ENCODE measurements at regions not wholly inside any gene's neighbourhood (a gene's known extent, or its start where the extent isn't known, plus 50 kb on each side); places are given as distances from the start of the nearest gene placed in this dataset.

DNA sequence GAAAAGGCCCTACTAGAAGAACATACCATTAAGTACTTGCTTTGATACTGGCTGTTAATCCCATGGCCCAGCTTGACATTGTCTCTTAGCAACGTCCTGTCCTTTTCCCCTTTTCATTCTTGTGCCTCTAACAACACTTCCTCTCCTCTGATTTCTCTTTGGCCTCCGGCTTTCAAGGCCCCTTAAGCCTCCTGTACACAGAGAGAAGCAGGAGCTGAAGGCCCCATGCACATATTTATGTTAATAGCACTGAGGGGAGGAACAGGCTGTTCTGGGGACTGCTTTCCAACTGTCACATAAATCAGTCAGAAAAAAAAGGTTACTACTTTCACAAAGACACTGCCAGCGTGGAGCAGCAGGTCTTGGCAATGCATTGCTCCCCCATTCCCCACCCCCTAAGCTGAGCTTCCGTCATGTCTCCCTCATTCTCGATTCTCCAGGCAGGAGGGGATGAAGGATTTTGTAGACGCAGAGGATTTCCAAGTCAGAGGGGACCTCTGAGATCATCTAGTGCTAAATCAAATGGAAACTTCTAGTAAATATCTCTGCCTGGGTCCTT is 257.4 kb upstream of the ADAMTS9 start:
- H3K27me3 ChIP-seq (ENCODE audit: control insufficient read depth, insufficient read depth, low read length): no peaks in the 10 kb centered on the region
- no peak overlapping the region for H3K9ac ChIP-seq (ENCODE audit: low read length)
- no peak overlapping the region for H3K4me3 ChIP-seq (ENCODE audit: low read depth, low read length)
- no peaks in the 10 kb centered on the region for H3K36me3 ChIP-seq (ENCODE audit: control insufficient read depth, insufficient read depth, low read length)
- H3K9me3 ChIP-seq (ENCODE audit: control insufficient read depth, insufficient read depth, low read depth, low read length): no peaks in the 10 kb centered on the region
- H3K27ac ChIP-seq (ENCODE audit: low read depth, low read length): no peak overlapping the region
- peaks cover 16% of the 10 kb centered on the region for H3K4me1 ChIP-seq (ENCODE audit: control insufficient read depth, insufficient read depth, low read length)

DNA sequence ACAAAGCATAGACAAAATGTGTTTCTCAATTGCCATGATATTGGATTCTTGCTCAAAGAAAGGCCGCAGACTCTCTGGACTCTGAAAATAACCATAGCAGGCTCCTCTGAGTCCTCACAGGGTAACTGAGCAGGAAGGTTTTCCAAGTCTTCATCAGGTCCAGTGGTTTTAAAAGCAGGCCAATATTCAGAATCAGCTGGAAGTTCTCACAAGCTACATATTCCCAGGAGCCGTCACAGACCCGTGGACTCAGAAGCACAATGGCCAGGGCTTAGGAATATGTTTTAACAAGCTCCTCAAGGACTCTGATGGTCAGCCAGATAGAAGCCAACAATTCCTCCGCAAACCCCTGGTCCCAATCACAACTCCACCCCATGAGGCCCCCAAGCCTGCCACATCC is 256.1 kb upstream of the ADAMTS9 start:
- Histone ChIP-seq H3K9me3 (ENCODE audit: control insufficient read depth, insufficient read depth, low read depth, low read length) (no peaks in the 10 kb centered on the region), H3K4me3 (ENCODE audit: low read depth, low read length) (no peak overlapping the region), H3K9ac (ENCODE audit: low read length) (no peak overlapping the region), H3K36me3 (ENCODE audit: control insufficient read depth, insufficient read depth, low read length) (no peaks in the 10 kb centered on the region), H3K4me1 (ENCODE audit: control insufficient read depth, insufficient read depth, low read length) (peaks cover 16% of the 10 kb centered on the region), H3K27ac (ENCODE audit: low read depth, low read length) (no peak overlapping the region), H3K27me3 (ENCODE audit: control insufficient read depth, insufficient read depth, low read length) (no peaks in the 10 kb centered on the region)

DNA sequence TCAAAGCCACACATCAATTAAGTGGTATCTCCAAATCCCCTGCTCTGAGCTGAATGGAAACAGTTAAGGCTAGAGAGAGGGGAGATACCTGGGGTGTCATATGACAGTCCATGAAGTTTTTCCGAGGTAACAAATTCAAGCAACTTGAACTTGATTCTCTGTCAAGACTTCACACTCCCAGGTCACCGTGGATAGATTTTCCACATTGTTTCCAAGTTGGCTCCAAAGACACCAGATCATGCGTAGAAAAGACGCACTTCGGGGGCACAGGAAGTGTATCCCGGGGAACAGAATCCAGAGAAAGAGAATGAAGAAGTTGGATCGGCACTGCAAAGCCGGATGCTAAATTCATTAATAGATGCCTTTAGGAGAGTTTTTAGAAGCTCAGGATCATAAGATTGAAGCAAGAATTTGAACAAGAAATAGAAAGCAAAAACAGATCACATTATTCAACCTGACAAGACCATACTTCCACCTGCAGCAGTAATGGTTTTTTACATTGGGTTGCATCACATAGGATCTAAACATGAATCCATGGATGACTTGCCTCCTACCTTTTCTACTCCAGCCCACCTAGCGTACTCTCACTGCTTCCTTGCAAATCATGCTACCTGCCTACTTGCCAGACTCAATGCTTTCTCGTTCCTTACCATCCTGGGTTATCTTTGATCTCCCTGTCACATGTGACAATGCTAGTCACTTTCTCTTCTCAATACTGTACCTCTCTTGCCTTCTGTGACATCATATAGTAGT is 253.0 kb upstream of the ADAMTS9 start:
- H3K9me3 ChIP-seq (ENCODE audit: control insufficient read depth, insufficient read depth, low read depth, low read length): no peaks in the 10 kb centered on the region
- H3K27ac ChIP-seq (ENCODE audit: low read depth, low read length): no peak overlapping the region
- H3K36me3 ChIP-seq (ENCODE audit: control insufficient read depth, insufficient read depth, low read length): no peaks in the 10 kb centered on the region
- H3K4me1 ChIP-seq (ENCODE audit: control insufficient read depth, insufficient read depth, low read length): peaks cover 15% of the 10 kb centered on the region
- H3K4me3 ChIP-seq (ENCODE audit: low read depth, low read length): no peak overlapping the region
- H3K27me3 ChIP-seq (ENCODE audit: control insufficient read depth, insufficient read depth, low read length): no peaks in the 10 kb centered on the region
- no peak overlapping the region for H3K9ac ChIP-seq (ENCODE audit: low read length)

DNA sequence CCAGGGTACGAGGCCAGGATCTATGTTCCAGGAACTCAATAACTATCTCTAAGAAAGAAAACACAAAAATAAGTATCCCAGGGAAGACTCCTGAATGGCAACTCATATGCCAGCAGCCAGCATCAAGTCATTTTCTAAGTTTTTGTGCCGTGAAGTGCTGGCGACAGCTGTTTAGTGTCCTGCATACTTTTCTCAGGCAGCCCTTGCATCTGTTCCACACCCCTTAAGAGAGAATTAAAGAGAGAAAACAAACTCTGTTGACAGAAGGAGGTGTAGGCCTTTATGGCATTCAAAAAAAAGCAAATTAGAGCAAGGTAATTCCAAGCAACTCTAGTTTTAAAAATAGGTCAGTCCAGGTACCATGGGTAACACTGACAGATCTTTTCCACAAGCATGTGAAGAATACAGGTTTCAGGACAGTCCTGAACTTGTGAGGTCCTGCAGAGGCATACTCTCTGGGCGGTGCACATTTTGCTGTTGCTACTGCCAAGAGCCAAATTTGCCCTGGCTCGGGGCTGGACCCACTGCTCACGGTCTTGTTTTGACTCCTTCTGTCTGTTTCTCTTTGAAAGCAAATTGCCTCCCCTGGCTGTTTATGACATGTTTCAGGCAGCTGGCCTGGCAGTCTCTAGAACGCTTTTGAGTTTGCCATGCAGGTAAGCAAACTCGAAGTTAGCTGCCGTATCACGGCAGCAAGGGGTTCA is 252.1 kb upstream of the ADAMTS9 start:
- Histone ChIP-seq H3K27me3 (ENCODE audit: control insufficient read depth, insufficient read depth, low read length) (no peaks in the 10 kb centered on the region), H3K4me3 (ENCODE audit: low read depth, low read length) (no peak overlapping the region), H3K9me3 (ENCODE audit: control insufficient read depth, insufficient read depth, low read depth, low read length) (no peaks in the 10 kb centered on the region), H3K4me1 (ENCODE audit: control insufficient read depth, insufficient read depth, low read length) (peaks cover 7% of the 10 kb centered on the region), H3K9ac (ENCODE audit: low read length) (no peak overlapping the region), H3K27ac (ENCODE audit: low read depth, low read length) (no peak overlapping the region), H3K36me3 (ENCODE audit: control insufficient read depth, insufficient read depth, low read length) (no peaks in the 10 kb centered on the region)

DNA sequence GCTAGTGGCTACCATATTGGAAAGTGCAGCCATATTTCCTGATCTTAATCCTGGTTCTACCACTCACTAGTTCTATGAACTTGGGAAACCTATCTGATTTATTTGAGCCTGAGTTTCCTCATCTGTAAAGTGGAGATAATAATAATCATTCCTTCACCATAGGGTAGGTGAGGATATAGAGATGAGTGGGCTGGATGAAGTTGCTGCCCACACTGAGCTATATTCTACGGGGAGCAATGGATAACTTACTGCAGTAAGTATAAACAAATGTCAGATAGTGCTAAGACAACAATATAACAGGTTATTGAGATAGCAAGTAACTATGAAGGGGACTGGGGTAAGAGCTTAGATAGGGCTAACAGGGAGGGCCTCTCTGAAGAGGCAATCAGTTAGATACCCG is 251.5 kb upstream of the ADAMTS9 start:
- no peaks in the 10 kb centered on the region for H3K27me3 ChIP-seq (ENCODE audit: control insufficient read depth, insufficient read depth, low read length)
- H3K9me3 ChIP-seq (ENCODE audit: control insufficient read depth, insufficient read depth, low read depth, low read length): no peaks in the 10 kb centered on the region
- no peak overlapping the region for H3K27ac ChIP-seq (ENCODE audit: low read depth, low read length)
- no peak overlapping the region for H3K4me3 ChIP-seq (ENCODE audit: low read depth, low read length)
- H3K4me1 ChIP-seq (ENCODE audit: control insufficient read depth, insufficient read depth, low read length): 0 out of 2 replicates have a peak, but pooled peaks cover under 1% of the 10 kb centered on the region
- H3K9ac ChIP-seq (ENCODE audit: low read length): no peak overlapping the region
- no peaks in the 10 kb centered on the region for H3K36me3 ChIP-seq (ENCODE audit: control insufficient read depth, insufficient read depth, low read length)

DNA sequence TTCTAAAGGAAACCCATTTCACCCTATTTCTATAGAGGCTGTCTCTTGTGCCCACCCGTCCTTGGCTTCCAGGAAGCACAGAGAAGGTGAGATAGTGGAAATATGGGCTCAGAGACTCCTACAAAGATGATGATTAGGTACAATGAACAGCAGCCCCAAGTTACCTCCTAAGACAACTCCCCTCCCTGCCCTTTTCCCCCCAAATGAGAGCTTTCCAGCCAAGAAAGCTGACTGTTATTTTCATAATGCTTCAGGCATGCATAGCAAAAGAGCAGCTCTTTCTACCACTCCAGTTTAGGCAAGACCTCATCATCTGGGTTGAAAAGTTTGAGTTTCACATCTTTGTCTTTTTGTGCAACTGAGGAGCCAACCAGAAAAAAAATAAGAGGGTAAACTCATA is 248.8 kb upstream of the ADAMTS9 start:
- Histone ChIP-seq H3K9me3 (ENCODE audit: control insufficient read depth, insufficient read depth, low read depth, low read length) (peaks cover 5% of the 10 kb centered on the region; the same call in 1 of the 2 replicates), H3K9ac (ENCODE audit: low read length) (no peak overlapping the region), H3K27ac (ENCODE audit: low read depth, low read length) (no peak overlapping the region), H3K27me3 (ENCODE audit: control insufficient read depth, insufficient read depth, low read length) (no peaks in the 10 kb centered on the region), H3K4me3 (ENCODE audit: low read depth, low read length) (no peak overlapping the region), H3K36me3 (ENCODE audit: control insufficient read depth, insufficient read depth, low read length) (no peaks in the 10 kb centered on the region), H3K4me1 (ENCODE audit: control insufficient read depth, insufficient read depth, low read length) (no peaks in the 10 kb centered on the region)

DNA sequence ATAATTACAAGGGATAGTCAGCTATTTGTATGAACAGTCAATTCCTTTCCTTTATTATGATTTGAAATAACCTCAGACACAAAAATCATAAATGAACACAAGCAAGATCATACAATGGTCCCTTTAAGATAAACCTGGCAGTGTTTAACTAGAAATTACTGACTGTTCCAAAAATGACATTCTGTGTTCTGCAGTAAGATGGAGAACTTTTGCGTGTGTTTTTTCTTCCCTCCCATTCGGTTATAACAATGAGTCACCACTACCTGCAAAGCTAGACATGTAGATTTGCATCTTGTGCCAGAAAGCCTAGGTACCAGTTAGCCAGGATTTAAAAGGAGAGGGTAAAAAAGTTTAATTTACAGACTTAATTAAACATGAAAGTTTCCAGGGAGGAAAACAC is 248.2 kb upstream of the ADAMTS9 start:
- no peak overlapping the region for H3K9ac ChIP-seq (ENCODE audit: low read length)
- H3K4me1 ChIP-seq (ENCODE audit: control insufficient read depth, insufficient read depth, low read length): no peaks in the 10 kb centered on the region
- H3K4me3 ChIP-seq (ENCODE audit: low read depth, low read length): no peak overlapping the region
- no peaks in the 10 kb centered on the region for H3K27me3 ChIP-seq (ENCODE audit: control insufficient read depth, insufficient read depth, low read length)
- no peak overlapping the region for H3K27ac ChIP-seq (ENCODE audit: low read depth, low read length)
- peaks cover 5% of the 10 kb centered on the region; the same call in 1 of the 2 replicates for H3K9me3 ChIP-seq (ENCODE audit: control insufficient read depth, insufficient read depth, low read depth, low read length)
- no peaks in the 10 kb centered on the region for H3K36me3 ChIP-seq (ENCODE audit: control insufficient read depth, insufficient read depth, low read length)

DNA sequence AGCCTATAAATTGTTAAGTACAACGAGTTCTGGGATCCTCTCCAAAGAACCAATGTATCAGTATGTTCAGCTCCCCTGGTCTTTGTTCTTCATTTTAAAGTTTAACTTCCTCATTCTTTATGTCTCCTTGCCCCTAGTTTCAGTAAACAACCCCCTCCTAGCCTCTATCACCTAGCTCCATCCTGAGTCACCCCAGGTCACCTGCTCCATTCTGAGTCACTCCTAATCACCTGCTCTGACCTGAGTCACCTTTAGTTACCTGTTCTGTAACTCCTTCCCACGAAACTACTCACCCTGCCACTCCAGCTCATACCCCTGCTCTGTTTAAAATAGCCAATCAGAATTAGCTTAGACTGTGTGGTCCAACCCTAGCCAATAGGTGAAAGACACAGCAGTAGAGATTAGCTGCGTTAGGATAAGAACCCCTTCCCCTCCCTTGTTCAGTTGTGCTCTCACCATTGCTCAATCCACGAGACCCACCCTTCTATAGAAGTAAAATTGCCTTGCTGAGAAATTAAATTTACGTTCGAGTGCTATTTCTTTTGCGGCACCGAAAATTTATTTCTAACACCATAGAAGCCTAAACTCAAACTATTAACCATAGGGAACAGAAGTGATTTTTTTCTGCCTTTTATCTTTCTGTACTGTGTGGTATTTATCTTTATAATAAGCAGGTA is 245.0 kb upstream of the ADAMTS9 start:
- no peaks in the 10 kb centered on the region for H3K27me3 ChIP-seq (ENCODE audit: control insufficient read depth, insufficient read depth, low read length)
- H3K36me3 ChIP-seq (ENCODE audit: control insufficient read depth, insufficient read depth, low read length): no peaks in the 10 kb centered on the region
- no peak overlapping the region for H3K9ac ChIP-seq (ENCODE audit: low read length)
- no peak overlapping the region for H3K27ac ChIP-seq (ENCODE audit: low read depth, low read length)
- no peaks in the 10 kb centered on the region for H3K4me1 ChIP-seq (ENCODE audit: control insufficient read depth, insufficient read depth, low read length)
- H3K9me3 ChIP-seq (ENCODE audit: control insufficient read depth, insufficient read depth, low read depth, low read length): peaks cover 5% of the 10 kb centered on the region; the same call in 1 of the 2 replicates
- H3K4me3 ChIP-seq (ENCODE audit: low read depth, low read length): no peak overlapping the region

DNA sequence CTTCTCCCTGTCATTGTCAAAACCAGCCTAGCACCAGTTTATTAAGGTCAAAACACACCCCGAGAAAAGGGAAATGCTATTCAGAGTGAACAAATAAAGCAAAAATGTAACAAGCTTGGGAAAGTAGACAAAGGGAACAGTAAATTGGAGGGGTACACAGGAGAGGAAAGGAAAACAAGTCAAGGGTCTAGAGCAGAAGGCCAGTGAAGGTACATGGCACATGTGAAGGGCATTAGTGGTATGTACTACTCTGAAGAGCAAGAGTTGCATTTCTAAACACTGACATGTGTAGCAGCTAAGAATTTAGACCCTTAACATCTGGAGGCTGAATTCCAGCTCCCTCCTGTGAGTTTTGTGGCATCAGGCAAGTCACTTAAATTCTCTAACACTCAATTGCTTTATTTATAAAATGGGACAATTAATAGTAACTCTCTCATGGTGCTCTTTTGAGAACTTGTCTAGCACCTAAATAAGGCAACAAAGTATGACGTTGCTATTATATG is 244.3 kb upstream of the ADAMTS9 start:
- Histone ChIP-seq H3K9me3 (ENCODE audit: control insufficient read depth, insufficient read depth, low read depth, low read length) (peaks cover 5% of the 10 kb centered on the region; the same call in 1 of the 2 replicates), H3K27ac (ENCODE audit: low read depth, low read length) (no peak overlapping the region), H3K27me3 (ENCODE audit: control insufficient read depth, insufficient read depth, low read length) (no peaks in the 10 kb centered on the region), H3K36me3 (ENCODE audit: control insufficient read depth, insufficient read depth, low read length) (no peaks in the 10 kb centered on the region), H3K4me1 (ENCODE audit: control insufficient read depth, insufficient read depth, low read length) (no peaks in the 10 kb centered on the region), H3K4me3 (ENCODE audit: low read depth, low read length) (no peak overlapping the region), H3K9ac (ENCODE audit: low read length) (no peak overlapping the region)

DNA sequence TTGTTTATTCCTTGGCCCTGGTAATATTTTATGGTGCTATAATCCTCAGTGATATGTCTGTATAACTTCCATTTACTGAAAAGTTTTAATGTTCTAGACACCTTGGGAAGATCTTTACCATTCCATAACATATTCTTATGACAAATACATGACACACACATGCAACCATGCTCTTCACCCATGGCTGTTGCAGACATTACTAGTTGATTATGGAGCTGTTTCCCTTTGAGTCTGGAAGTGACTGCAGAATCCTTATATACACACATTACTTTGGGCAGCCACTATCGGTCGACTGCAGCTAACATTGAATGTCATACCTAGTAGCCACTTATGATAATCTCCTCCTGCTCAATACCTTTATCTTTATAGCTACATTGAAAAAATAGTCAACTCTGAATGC is 243.1 kb upstream of the ADAMTS9 start:
- H3K9me3 ChIP-seq (ENCODE audit: control insufficient read depth, insufficient read depth, low read depth, low read length): peaks cover 5% of the 10 kb centered on the region; the same call in 1 of the 2 replicates
- H3K27me3 ChIP-seq (ENCODE audit: control insufficient read depth, insufficient read depth, low read length): no peaks in the 10 kb centered on the region
- H3K36me3 ChIP-seq (ENCODE audit: control insufficient read depth, insufficient read depth, low read length): no peaks in the 10 kb centered on the region
- H3K4me3 ChIP-seq (ENCODE audit: low read depth, low read length): no peak overlapping the region
- H3K27ac ChIP-seq (ENCODE audit: low read depth, low read length): no peak overlapping the region
- no peaks in the 10 kb centered on the region for H3K4me1 ChIP-seq (ENCODE audit: control insufficient read depth, insufficient read depth, low read length)
- no peak overlapping the region for H3K9ac ChIP-seq (ENCODE audit: low read length)
